Erythroblast (primary cell): ENCODE measurements at regions not wholly inside any gene's neighbourhood (a gene's known extent, or its start where the extent isn't known, plus 50 kb on each side); places are given as distances from the start of the nearest gene placed in this dataset.

ENCODE experiments used
- GATA1 ChIP-seq: IDR thresholded peaks from 2 replicates; pipeline ENCODE4 v1.6.1; 2011; ENCODE audit warnings: low read depth, mild to moderate bottlenecking, control low read depth, low read length, moderate library complexity
- POLR2A ChIP-seq: IDR thresholded peaks from 2 replicates; pipeline ENCODE4 v1.6.1; 2011; ENCODE audit warnings: mild to moderate bottlenecking, low read length

- no peak for TF ChIP-seq POLR2A
- no peak for TF ChIP-seq GATA1
Measured at GRCh38 chr3:72574144-72574543, 274.1 kb downstream of the SHQ1 start.
